Panc1 (cell line): ENCODE measurements at regions not wholly inside any gene's neighbourhood (a gene's known extent, or its start where the extent isn't known, plus 50 kb on each side); places are given as distances from the start of the nearest gene placed in this dataset.

Experiments used
- ATAC-seq: fragments of 200-7000 bp; cut with Tn5 transposase; 2 replicates; pipeline ENCODE4 v1.9.1; 2020; ENCODE audit warnings: mild to moderate bottlenecking, moderate library complexity
- BruUV-seq: library from RNA; stranded (reverse); fragments of 400-500 nt; replicated peaks from 2 replicates; lab custom pipeline; 2021; lab: Mats Ljungman, UMichigan
- CTCF ChIA-PET: fragments of 300-600 bp; sonication (Branson Sonifier 250); formaldehyde crosslinking; loops from one replicate; lab custom pipeline; 2022; ENCODE audit warnings: antibody characterized with exemption; lab: Charles Lee
- POLR2A ChIA-PET: fragments of 300-600 bp; sonication (Branson Sonifier 250); formaldehyde crosslinking; loops from one replicate; lab custom pipeline; 2022; ENCODE audit warnings: antibody characterized with exemption; lab: Charles Lee
- DNase-seq: peaks from one replicate; pipeline ENCODE4 v3.0.0-alpha.2; 2010; ENCODE audit warnings: low read depth, low spot score
- H3K27ac ChIP-seq: 2 replicates; pipeline ENCODE4 v1.5.1; 2011; ENCODE audit warnings: mild to moderate bottlenecking, low read length, inconsistent platforms
- H3K27me3 ChIP-seq: fragments of 200-500 bp; sonication (Bioruptor generic); 2 replicates; pipeline ENCODE4 v1.6.0; 2014; ENCODE audit warnings: low read length, inconsistent platforms; ENCODE audit not compliant: control insufficient read depth, insufficient read depth
- H3K36me3 ChIP-seq: fragments of 200-500 bp; sonication (Bioruptor generic); 2 replicates; pipeline ENCODE4 v1.5.1; 2014; ENCODE audit warnings: inconsistent platforms, mild to moderate bottlenecking, low read length, moderate library complexity; ENCODE audit not compliant: control insufficient read depth, insufficient read depth
- H3K4me1 ChIP-seq: 2 replicates; pipeline ENCODE4 v1.5.1; 2011; ENCODE audit warnings: inconsistent platforms, mild to moderate bottlenecking, low read length, moderate library complexity; ENCODE audit not compliant: control insufficient read depth, insufficient read depth
- H3K4me3 ChIP-seq, 2 experiments: 2 replicates each; pipeline ENCODE4 v1.5.1; 2011 to 2012; ENCODE audit warnings: low read depth in 2 of 2, low read length in 2 of 2, mild to moderate bottlenecking in 2 of 2, inconsistent platforms in 1 of 2, moderate library complexity in 1 of 2
- H3K9me3 ChIP-seq: fragments of 200-500 bp; sonication (Bioruptor generic); 2 replicates; pipeline ENCODE4 v1.5.1; 2014; ENCODE audit warnings: low read depth, mild to moderate bottlenecking, inconsistent platforms, low read length, moderate library complexity; ENCODE audit not compliant: control insufficient read depth, insufficient read depth
- POLR2AphosphoS5 ChIP-seq: IDR thresholded peaks from 2 replicates; pipeline ENCODE4 v1.6.1; 2012; ENCODE audit warnings: mild to moderate bottlenecking, low read depth, low read length, moderate library complexity
- SIN3A ChIP-seq: IDR thresholded peaks from 2 replicates; pipeline ENCODE4 v1.6.1; 2012; ENCODE audit warnings: low read depth, mild to moderate bottlenecking, low read length, moderate library complexity, borderline replicate concordance; ENCODE audit not compliant: insufficient read depth
- TCF7L2 ChIP-seq: IDR thresholded peaks from 2 replicates; pipeline ENCODE4 v1.6.1; 2011; ENCODE audit warnings: mild to moderate bottlenecking, low read depth, low read length, inconsistent platforms
- in situ Hi-C: cut with HindIII; loops from 2 replicates; pipeline ENCODE4 v1.10.0; 2016; ENCODE audit warnings: low sequenced_read_pairs, low pct_unique_long_range_greater_than_20kb
- intact Hi-C: fragments of 100-400 bp; cut with micrococcal nuclease; formaldehyde crosslinking; loops from one replicate; pipeline ENCODE4 v1.10.0; 2022; ENCODE audit not compliant: unreplicated experiment
- TF ChIP-seq, protein P1 (sequence below): fragments of 450-650 bp; IDR thresholded peaks from 2 replicates; pipeline ENCODE4 v1.5.1; 2017; ENCODE audit warnings: mild to moderate bottlenecking
- TF ChIP-seq, protein P2 (sequence below), 2 experiments: IDR thresholded peaks; 2 replicates each; pipeline ENCODE4 v1.6.1; 2011 to 2012; ENCODE audit warnings: low read depth in 2 of 2, control low read depth in 1 of 2, low read length in 1 of 2, mild to moderate bottlenecking in 1 of 2, moderate library complexity in 1 of 2; ENCODE audit not compliant: insufficient read depth in 1 of 2

GRCh38 chr19:30313353-30313750 lies 58.8 kb upstream of the ZNF536 start:
- BruUV-seq = no TSS peak
- ATAC-seq = no peak
- no peak for DNase-seq
- Histone ChIP-seq H3K9me3 (no peaks in the 10 kb centered on the region), H3K27me3 (peaks cover 12% of the 10 kb centered on the region), H3K4me3 (no peak overlapping the region), H3K36me3 (no peaks in the 10 kb centered on the region), H3K27ac (no peak overlapping the region), H3K4me1 (no peaks in the 10 kb centered on the region)
- intact Hi-C loops = no loop called here
- ChIA-PET CTCF (no interaction called here), POLR2A (no interaction called here)
- in situ Hi-C loops = no loop called here
- no peak for TF ChIP-seq TCF7L2
- TF ChIP-seq, protein P1, sequence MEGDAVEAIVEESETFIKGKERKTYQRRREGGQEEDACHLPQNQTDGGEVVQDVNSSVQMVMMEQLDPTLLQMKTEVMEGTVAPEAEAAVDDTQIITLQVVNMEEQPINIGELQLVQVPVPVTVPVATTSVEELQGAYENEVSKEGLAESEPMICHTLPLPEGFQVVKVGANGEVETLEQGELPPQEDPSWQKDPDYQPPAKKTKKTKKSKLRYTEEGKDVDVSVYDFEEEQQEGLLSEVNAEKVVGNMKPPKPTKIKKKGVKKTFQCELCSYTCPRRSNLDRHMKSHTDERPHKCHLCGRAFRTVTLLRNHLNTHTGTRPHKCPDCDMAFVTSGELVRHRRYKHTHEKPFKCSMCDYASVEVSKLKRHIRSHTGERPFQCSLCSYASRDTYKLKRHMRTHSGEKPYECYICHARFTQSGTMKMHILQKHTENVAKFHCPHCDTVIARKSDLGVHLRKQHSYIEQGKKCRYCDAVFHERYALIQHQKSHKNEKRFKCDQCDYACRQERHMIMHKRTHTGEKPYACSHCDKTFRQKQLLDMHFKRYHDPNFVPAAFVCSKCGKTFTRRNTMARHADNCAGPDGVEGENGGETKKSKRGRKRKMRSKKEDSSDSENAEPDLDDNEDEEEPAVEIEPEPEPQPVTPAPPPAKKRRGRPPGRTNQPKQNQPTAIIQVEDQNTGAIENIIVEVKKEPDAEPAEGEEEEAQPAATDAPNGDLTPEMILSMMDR = no peak
- TF ChIP-seq, protein P2, sequence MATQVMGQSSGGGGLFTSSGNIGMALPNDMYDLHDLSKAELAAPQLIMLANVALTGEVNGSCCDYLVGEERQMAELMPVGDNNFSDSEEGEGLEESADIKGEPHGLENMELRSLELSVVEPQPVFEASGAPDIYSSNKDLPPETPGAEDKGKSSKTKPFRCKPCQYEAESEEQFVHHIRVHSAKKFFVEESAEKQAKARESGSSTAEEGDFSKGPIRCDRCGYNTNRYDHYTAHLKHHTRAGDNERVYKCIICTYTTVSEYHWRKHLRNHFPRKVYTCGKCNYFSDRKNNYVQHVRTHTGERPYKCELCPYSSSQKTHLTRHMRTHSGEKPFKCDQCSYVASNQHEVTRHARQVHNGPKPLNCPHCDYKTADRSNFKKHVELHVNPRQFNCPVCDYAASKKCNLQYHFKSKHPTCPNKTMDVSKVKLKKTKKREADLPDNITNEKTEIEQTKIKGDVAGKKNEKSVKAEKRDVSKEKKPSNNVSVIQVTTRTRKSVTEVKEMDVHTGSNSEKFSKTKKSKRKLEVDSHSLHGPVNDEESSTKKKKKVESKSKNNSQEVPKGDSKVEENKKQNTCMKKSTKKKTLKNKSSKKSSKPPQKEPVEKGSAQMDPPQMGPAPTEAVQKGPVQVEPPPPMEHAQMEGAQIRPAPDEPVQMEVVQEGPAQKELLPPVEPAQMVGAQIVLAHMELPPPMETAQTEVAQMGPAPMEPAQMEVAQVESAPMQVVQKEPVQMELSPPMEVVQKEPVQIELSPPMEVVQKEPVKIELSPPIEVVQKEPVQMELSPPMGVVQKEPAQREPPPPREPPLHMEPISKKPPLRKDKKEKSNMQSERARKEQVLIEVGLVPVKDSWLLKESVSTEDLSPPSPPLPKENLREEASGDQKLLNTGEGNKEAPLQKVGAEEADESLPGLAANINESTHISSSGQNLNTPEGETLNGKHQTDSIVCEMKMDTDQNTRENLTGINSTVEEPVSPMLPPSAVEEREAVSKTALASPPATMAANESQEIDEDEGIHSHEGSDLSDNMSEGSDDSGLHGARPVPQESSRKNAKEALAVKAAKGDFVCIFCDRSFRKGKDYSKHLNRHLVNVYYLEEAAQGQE (IDR thresholded peaks at IDR 0.05; ENCODE audit: insufficient read depth in 1 of 2, low read depth in 2 of 2, low read length in 1 of 2) = no peak
- no peak for TF ChIP-seq POLR2AphosphoS5
- no peak for TF ChIP-seq SIN3A

GRCh38 chr19:30314056-30314804 lies 58.0 kb upstream of the ZNF536 start:
- H3K27ac ChIP-seq = no peak overlapping the region
- H3K9me3 ChIP-seq = no peaks in the 10 kb centered on the region
- no peaks in the 10 kb centered on the region for H3K36me3 ChIP-seq
- intact Hi-C loops (no loop called here), in situ Hi-C loops (no loop called here)
- H3K4me1 ChIP-seq = no peaks in the 10 kb centered on the region
- no peak for TF ChIP-seq POLR2AphosphoS5
- TF ChIP-seq, protein P2 (IDR thresholded peaks at IDR 0.05; ENCODE audit: insufficient read depth in 1 of 2, low read depth in 2 of 2, low read length in 1 of 2) = no peak
- TF ChIP-seq, protein P1 = no peak
- no peak for TF ChIP-seq SIN3A
- TF ChIP-seq TCF7L2 = no peak
- no TSS peak for BruUV-seq
- ChIA-PET POLR2A (no interaction called here), CTCF (no interaction called here)
- H3K27me3 ChIP-seq = peaks cover 5% of the 10 kb centered on the region
- DNase-seq (no peak), ATAC-seq (no peak)
- no peak overlapping the region for H3K4me3 ChIP-seq
